Progenitor cell of endocrine pancreas (in vitro differentiated cells): ENCODE measurements at regions not wholly inside any gene's neighbourhood (a gene's known extent, or its start where the extent isn't known, plus 50 kb on each side); places are given as distances from the start of the nearest gene placed in this dataset.
A peak's percentile ranks its signal among the peaks of the same experiment; 100 is the strongest.

ENCODE experiments used
- DNase-seq: peaks from one replicate; pipeline ENCODE4 v3.0.0; 2021; ENCODE audit warnings: low spot score; ENCODE audit not compliant: unreplicated experiment
- H3K27ac Mint-ChIP-seq: 2 replicates; pipeline ENCODE4 v1.8.0; 2021; ENCODE audit warnings: mild to moderate bottlenecking, moderate library complexity, mixed read lengths
- H3K27me3 Mint-ChIP-seq: 2 replicates; pipeline ENCODE4 v1.8.0; 2021; ENCODE audit warnings: mixed read lengths
- H3K36me3 Mint-ChIP-seq: 2 replicates; pipeline ENCODE4 v1.8.0; 2022; ENCODE audit warnings: mixed read lengths; ENCODE audit not compliant: insufficient read depth
- H3K4me1 Mint-ChIP-seq: 2 replicates; pipeline ENCODE4 v1.8.0; 2021; ENCODE audit warnings: low read depth, mixed read lengths
- H3K4me3 Mint-ChIP-seq: 2 replicates; pipeline ENCODE4 v1.8.0; 2021; ENCODE audit warnings: low read depth, mild to moderate bottlenecking, moderate library complexity, mixed read lengths
- H3K9me3 Mint-ChIP-seq: 2 replicates; pipeline ENCODE4 v1.8.0; 2021; ENCODE audit warnings: low read depth, mixed read lengths
- TF ChIP-seq, protein P1 (sequence below): fragments of 200-600 bp; sonication (generic); IDR thresholded peaks from one replicate; pipeline ENCODE4 v1.5.0; 2021; ENCODE audit warnings: antibody characterized with exemption, mild to moderate bottlenecking; ENCODE audit not compliant: unreplicated experiment

DNA sequence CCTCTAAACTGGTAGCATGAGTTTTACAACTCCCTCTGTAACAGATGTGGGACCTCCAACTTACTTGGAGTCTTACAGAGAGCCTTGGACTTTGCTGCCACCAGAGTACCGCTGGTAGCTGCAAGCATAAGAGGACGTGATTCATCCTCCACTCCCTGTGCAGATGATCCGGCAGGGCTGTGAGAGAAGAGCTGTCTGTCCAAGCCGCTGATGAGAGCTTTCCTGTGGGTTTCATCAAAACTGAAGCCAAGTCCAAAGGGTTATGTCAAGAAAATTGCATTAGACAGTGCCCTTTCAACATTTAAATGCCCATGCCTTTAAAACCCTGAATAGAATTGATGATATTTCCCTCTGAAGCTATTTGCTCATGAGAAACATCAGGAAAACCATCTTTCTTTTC lies 85.8 kb downstream of the LLPH start:
- Mint-ChIP-seq H3K4me1 (peaks cover 8% of the 10 kb centered on the region), H3K27me3 (peaks cover 46% of the 10 kb centered on the region), H3K4me3 (no peak overlapping the region), H3K9me3 (no peaks in the 10 kb centered on the region), H3K27ac (no peak overlapping the region), H3K36me3 (no peaks in the 10 kb centered on the region)
- DNase-seq, result no peak
- TF ChIP-seq, protein P1, sequence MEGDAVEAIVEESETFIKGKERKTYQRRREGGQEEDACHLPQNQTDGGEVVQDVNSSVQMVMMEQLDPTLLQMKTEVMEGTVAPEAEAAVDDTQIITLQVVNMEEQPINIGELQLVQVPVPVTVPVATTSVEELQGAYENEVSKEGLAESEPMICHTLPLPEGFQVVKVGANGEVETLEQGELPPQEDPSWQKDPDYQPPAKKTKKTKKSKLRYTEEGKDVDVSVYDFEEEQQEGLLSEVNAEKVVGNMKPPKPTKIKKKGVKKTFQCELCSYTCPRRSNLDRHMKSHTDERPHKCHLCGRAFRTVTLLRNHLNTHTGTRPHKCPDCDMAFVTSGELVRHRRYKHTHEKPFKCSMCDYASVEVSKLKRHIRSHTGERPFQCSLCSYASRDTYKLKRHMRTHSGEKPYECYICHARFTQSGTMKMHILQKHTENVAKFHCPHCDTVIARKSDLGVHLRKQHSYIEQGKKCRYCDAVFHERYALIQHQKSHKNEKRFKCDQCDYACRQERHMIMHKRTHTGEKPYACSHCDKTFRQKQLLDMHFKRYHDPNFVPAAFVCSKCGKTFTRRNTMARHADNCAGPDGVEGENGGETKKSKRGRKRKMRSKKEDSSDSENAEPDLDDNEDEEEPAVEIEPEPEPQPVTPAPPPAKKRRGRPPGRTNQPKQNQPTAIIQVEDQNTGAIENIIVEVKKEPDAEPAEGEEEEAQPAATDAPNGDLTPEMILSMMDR, result no peak

DNA sequence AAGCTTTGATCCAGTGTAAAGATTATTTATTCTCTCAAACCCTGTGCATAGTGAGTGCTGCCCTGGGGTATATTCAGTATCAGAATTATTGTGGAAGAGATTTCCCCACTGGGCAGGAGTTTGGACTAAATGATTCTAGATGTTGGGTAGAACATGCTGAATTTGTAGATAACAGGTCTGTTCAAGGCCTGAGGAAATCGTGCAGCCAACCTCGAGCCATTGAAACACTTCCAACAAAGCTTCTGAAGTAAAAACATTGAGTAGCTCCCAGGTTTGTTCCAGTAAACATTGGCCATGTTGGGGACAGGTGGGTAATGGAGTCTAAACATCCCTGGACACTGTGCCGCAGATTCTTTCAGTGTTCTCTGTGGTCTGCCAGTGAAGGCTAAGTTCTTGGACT lies 87.5 kb downstream of the LLPH start:
- Mint-ChIP-seq H3K27me3 (peaks cover 36% of the 10 kb centered on the region), H3K4me3 (no peak overlapping the region), H3K9me3 (no peaks in the 10 kb centered on the region), H3K27ac (no peak overlapping the region), H3K4me1 (peaks cover 3% of the 10 kb centered on the region), H3K36me3 (no peaks in the 10 kb centered on the region)
- TF ChIP-seq, protein P1, result no peak
- no peak for DNase-seq

DNA sequence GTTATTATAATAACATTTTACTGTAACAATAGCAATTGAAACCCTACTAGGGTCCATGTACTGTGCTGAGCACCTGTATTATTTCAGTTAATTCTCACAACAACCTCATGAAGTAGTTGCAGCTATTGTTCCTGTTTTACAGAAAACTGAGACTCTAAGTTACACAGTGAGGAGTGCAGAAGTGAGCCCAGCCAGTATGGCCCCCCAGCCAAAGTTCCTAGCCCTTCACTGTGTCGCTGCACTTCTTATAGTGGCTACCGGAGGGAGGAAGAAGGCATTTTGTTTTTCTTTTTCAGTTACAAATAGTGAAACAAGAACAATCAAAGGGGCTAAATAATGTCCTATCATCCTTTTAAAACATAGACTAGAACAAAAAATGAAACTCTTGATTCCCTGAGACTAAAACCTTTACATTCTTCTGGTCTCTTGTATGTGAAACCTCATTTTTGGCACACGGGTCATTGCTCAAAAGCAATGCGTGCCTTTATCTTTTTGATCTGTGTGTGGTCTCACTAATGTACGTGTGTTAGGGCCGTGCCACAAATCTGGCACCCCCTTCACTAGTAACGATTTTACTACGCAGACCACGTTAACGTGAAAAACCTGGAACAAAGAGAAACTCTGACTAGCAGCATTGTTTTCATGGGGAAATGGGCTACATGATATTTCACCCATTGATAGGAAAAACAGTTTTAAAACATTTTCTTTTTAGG lies 88.7 kb downstream of the LLPH start:
- Mint-ChIP-seq H3K27me3 (peaks cover 30% of the 10 kb centered on the region), H3K4me3 (no peak overlapping the region), H3K4me1 (peaks cover 3% of the 10 kb centered on the region), H3K27ac (no peak overlapping the region), H3K9me3 (no peaks in the 10 kb centered on the region), H3K36me3 (no peaks in the 10 kb centered on the region)
- TF ChIP-seq, protein P1, result no peak
- no peak for DNase-seq

DNA sequence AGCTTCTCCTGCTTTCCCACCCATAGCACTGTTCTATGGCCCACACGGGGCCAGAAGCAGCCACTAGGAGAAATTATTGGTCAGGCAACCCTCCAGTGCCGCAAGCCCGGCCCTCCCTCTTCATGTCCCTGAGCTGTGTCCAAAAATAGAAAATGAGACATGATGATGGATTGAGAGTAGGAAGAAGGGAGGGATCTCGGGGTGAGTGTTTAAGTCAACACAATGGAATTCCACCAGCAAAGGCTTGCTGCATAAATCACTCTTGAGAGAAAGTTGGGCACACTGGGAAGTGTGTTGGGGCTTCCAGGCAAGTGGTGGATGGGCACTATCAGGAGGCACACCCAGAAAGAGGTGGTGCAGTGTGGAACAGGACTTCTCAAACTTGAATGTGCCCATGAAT lies 94.2 kb downstream of the LLPH start:
- no peak for DNase-seq
- Mint-ChIP-seq H3K4me3 (no peak overlapping the region), H3K27ac (no peak overlapping the region), H3K36me3 (no peaks in the 10 kb centered on the region), H3K4me1 (peaks cover 5% of the 10 kb centered on the region), H3K9me3 (no peaks in the 10 kb centered on the region), H3K27me3 (peaks cover 12% of the 10 kb centered on the region)
- TF ChIP-seq, protein P1, result no peak

DNA sequence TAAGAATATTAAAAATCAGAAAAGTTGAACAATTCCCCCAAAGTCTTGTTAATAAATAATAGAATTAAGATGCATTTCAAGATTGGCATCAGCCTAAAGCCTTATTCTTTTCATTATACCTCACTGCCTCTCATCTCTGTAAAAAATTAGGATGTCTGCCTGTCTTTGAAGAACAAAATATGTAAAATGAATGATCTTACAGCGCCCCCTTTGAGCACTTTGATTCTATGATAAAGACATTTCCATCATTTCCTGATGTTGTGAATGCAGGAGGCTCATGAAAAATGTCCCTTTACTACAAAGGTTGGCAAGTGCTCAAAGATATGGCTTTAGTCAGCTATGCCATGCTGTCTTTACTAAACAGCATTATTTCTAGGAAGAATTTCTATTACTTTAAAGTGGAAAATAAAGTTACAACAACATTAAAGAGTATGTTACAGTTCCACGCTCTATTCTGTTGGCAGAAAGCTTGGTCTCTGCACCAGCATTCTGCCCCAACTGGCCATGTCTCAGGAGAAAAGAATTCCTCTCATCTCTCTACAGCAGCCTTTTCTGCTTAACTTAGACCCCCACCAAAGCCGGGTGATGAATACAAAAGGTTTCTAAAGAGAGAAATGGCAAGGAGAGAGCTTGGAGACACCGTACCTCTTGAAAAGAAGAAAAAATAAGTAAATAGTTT lies 95.1 kb downstream of the LLPH start:
- Mint-ChIP-seq H3K4me1 (peaks cover 5% of the 10 kb centered on the region), H3K36me3 (no peaks in the 10 kb centered on the region), H3K27ac (no peak overlapping the region), H3K4me3 (no peak overlapping the region), H3K9me3 (no peaks in the 10 kb centered on the region), H3K27me3 (peaks cover 16% of the 10 kb centered on the region)
- TF ChIP-seq, protein P1, result peak; percentile 34
- DNase-seq, result no peak
